Peyer's patch (tissue), 4 donors: ENCODE measurements at regions not wholly inside any gene's neighbourhood (a gene's known extent, or its start where the extent isn't known, plus 50 kb on each side); places are given as distances from the start of the nearest gene placed in this dataset.

Source experiments
- DNase-seq, 3 donors: peaks; one replicate each; pipeline ENCODE4 v3.0.0-alpha.2; 2017 to 2019
- H3K27ac ChIP-seq, 4 donors: fragments of 200-600 bp; sonication (generic); one replicate each; pipeline ENCODE4 v1.5.1; 2016 to 2019
- H3K27me3 ChIP-seq, 2 donors: fragments of 200-600 bp; sonication (generic); one replicate each; pipeline ENCODE4 v1.5.1; 2019
- H3K36me3 ChIP-seq, 3 donors: fragments of 200-600 bp; sonication (generic); one replicate each; pipeline ENCODE4 v1.5.1; 2016 to 2019
- H3K4me1 ChIP-seq, 4 donors: fragments of 200-600 bp; sonication (generic); one replicate each; pipeline ENCODE4 v1.5.1; 2016 to 2019
- H3K4me3 ChIP-seq, 4 donors: fragments of 200-600 bp; sonication (generic); 1 replicate in 3 of 4; 2 replicates in 1 of 4; pipeline ENCODE4 v1.5.1; 2016 to 2019; ENCODE audit warnings: mild to moderate bottlenecking in 1 of 4
- H3K9me3 ChIP-seq, 4 donors: fragments of 200-600 bp; sonication (generic); one replicate each; pipeline ENCODE4 v1.5.1; 2016 to 2019; ENCODE audit warnings: mild to moderate bottlenecking in 1 of 4
- CTCF ChIP-seq, 6 experiments: fragments of 450-650 bp in 4 of 6; fragments of 200-600 bp in 2 of 6; sonication (generic) in 1 of 6; IDR thresholded peaks; one replicate each; pipeline ENCODE4 v1.5.1; 2017 to 2019; ENCODE audit warnings: antibody characterized with exemption in 6 of 6, mild to moderate bottlenecking in 3 of 6, moderate library complexity in 1 of 6
- POLR2A ChIP-seq, 2 donors: fragments of 450-650 bp; IDR thresholded peaks; one replicate each; pipeline ENCODE4 v1.5.1; 2017; ENCODE audit warnings: antibody characterized with exemption in 2 of 2, mild to moderate bottlenecking in 2 of 2, moderate library complexity in 2 of 2

DNA sequence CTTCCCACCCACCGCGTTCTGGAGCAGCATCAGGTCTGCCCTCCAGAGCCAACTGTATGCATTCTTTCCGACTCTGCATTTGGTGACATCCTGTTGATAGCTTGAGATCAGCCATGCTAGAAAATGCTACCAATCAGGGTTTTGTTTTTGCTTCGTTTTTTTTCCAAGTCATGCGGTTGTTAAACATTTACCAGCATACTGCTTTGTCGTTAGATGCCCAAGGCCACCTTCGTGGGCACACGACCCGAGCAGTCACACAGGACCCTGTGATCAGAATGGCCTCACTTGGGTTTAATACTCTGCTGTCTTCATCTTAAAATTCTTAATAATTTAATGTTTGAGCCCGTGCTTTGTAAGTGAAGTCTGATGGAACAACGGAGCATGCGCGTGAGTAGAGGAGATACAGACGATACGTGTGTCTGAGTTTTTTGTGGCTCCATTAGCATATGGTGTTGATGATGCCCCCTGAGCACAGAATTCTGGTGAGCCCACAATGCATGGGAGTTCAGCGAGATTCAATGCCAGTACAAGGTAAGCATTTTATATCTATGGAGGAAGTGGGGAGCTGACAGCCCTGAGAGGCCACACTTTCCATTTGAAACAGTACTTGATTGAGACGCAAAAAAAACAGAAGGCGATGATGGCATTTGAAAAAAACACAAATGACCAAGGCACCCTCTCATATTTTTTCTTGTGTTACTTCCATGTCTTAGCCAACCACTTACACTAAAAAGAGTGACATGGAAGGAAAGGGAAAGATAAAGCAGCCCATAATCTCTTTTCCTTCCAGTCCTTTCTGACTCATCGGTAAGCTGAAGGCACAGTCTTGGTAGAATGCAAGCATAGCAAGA is 323.6 kb downstream of the BCOR start:
- Histone ChIP-seq H3K27ac (peak overlapping the region in 1 of 4 donors; percentile 13), H3K36me3 (no peaks in the 10 kb centered on the region), H3K4me1 (no peaks in the 10 kb centered on the region), H3K27me3 (no peaks in the 10 kb centered on the region), H3K9me3 (no peaks in the 10 kb centered on the region), H3K4me3 (no peak overlapping the region)
- TF ChIP-seq POLR2A (IDR thresholded peaks at IDR 0.05), result no peak
- TF ChIP-seq CTCF (IDR thresholded peaks at IDR 0.05), result no peak
- DNase-seq, result no peak

GRCh38 chrX:39774774-39775328 is 322.9 kb downstream of the BCOR start:
- Histone ChIP-seq H3K9me3 (no peaks in the 10 kb centered on the region), H3K4me1 (no peaks in the 10 kb centered on the region), H3K36me3 (no peaks in the 10 kb centered on the region), H3K4me3 (no peak overlapping the region), H3K27me3 (no peaks in the 10 kb centered on the region), H3K27ac (no peak overlapping the region)
- TF ChIP-seq CTCF (IDR thresholded peaks at IDR 0.05), result no peak
- TF ChIP-seq POLR2A (IDR thresholded peaks at IDR 0.05), result no peak
- DNase-seq, result no peak

- Histone ChIP-seq H3K27me3 (no peaks in the 10 kb centered on the region), H3K4me1 (no peaks in the 10 kb centered on the region), H3K4me3 (no peak overlapping the region), H3K27ac (no peak overlapping the region), H3K9me3 (no peaks in the 10 kb centered on the region), H3K36me3 (no peaks in the 10 kb centered on the region)
- no peak for TF ChIP-seq CTCF (IDR thresholded peaks at IDR 0.05)
- no peak for TF ChIP-seq POLR2A (IDR thresholded peaks at IDR 0.05)
- no peak for DNase-seq
Observed at GRCh38 chrX:39777623-39778025, 320.1 kb downstream of the BCOR start.

DNA sequence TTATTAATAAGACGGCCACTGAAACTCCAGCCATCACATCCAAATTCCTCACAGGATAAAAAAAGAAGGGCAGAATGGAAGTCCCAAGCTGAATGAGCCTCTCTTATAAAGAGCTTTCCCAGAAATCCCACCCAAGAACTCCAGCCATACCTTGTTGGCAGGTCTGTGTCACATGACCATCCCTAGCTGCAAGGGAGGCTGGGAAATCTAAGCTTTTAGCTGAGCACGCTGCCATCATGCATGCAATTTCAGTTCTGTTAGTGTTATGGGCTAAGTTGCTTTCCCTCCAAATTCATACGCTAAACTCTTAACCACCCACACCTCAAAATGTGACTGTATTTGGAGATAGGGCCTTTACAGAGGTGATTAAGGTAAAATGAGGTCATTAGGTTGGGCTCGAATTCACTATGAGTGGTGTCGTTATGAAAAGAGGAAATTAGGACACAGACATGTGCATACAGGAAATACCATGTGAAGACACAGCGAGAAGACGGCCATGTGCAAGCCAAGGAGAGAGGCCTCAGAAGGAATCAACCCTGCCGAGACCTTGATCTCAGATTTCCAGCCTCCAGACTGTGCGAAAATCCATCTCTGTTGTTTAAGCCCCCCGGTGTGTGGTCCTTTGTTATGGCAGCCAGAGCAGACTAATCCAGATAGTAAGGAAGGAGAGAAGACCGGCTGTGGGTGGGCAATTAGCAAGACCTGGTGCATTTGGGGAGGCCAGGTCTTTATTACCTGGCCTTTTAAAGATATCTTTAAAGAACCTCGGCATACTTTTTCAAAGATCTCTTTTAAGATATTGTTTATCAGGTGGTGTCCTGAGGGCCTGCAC is 317.6 kb downstream of the BCOR start:
- no peak for DNase-seq
- no peak for TF ChIP-seq POLR2A (IDR thresholded peaks at IDR 0.05)
- TF ChIP-seq CTCF (IDR thresholded peaks at IDR 0.05), result no peak
- Histone ChIP-seq H3K36me3 (no peaks in the 10 kb centered on the region), H3K9me3 (no peaks in the 10 kb centered on the region), H3K27me3 (no peaks in the 10 kb centered on the region), H3K27ac (no peak overlapping the region), H3K4me3 (no peak overlapping the region), H3K4me1 (no peaks in the 10 kb centered on the region)

DNA sequence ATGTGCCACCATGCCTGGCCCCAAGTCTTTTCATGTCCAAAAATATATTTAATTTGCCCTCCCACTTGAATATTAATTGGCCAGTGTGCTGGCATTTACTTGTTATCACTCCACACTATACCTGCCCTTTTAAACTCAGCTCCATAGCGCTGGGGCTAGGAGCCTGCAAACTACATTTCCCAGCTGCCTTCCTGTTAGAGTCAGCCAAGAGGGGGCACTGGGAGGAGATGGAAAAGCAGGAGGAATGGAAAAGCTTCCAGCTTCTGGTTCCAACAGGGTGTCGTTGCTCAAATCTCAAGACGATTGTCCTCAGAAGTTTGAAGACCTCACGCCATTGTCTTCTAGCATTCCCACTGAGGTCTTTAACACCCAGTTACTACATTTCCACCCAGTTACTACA is 315.5 kb downstream of the BCOR start:
- no peak for DNase-seq
- Histone ChIP-seq H3K4me1 (no peaks in the 10 kb centered on the region), H3K27ac (no peak overlapping the region), H3K36me3 (no peaks in the 10 kb centered on the region), H3K27me3 (no peaks in the 10 kb centered on the region), H3K9me3 (no peaks in the 10 kb centered on the region), H3K4me3 (no peak overlapping the region)
- no peak for TF ChIP-seq POLR2A (IDR thresholded peaks at IDR 0.05)
- no peak for TF ChIP-seq CTCF (IDR thresholded peaks at IDR 0.05)
